Endodermal cell (in vitro differentiated cells): ENCODE measurements at regions not wholly inside any gene's neighbourhood (a gene's known extent, or its start where the extent isn't known, plus 50 kb on each side); places are given as distances from the start of the nearest gene placed in this dataset.

Experiments used
- DNase-seq: peaks from one replicate; pipeline ENCODE4 v3.0.0-alpha.2; 2017
- H3K27ac ChIP-seq: 2 replicates; pipeline ENCODE4 v1.5.1; 2013; ENCODE audit warnings: mild to moderate bottlenecking, low read depth, low read length, moderate library complexity
- H3K27me3 ChIP-seq: 2 replicates; pipeline ENCODE4 v1.6.1; 2013; ENCODE audit warnings: mild to moderate bottlenecking, low read length, moderate library complexity; ENCODE audit not compliant: insufficient read depth, control insufficient read depth, poor library complexity, severe bottlenecking
- H3K36me3 ChIP-seq: 2 replicates; pipeline ENCODE4 v1.7.0; 2013; ENCODE audit warnings: mild to moderate bottlenecking, low read length, moderate library complexity; ENCODE audit not compliant: control insufficient read depth, insufficient read depth
- H3K4me1 ChIP-seq: one replicate; pipeline ENCODE4 v1.7.0; 2013; ENCODE audit warnings: low read length; ENCODE audit not compliant: control insufficient read depth, insufficient read depth
- H3K4me3 ChIP-seq: 2 replicates; pipeline ENCODE4 v1.5.1; 2013; ENCODE audit warnings: mild to moderate bottlenecking, low read length, moderate library complexity
- H3K9ac ChIP-seq: 2 replicates; pipeline ENCODE4 v1.6.1; 2013; ENCODE audit warnings: mild to moderate bottlenecking, low read length, moderate library complexity; ENCODE audit not compliant: poor library complexity, severe bottlenecking; ENCODE audit errors: extremely low read depth
- H3K9me3 ChIP-seq: 2 replicates; pipeline ENCODE4 v1.6.1; 2013; ENCODE audit warnings: mild to moderate bottlenecking, low read length, moderate library complexity; ENCODE audit not compliant: control insufficient read depth
- H3K27ac Mint-ChIP-seq: 2 replicates; pipeline ENCODE4 v1.8.0; 2020; ENCODE audit warnings: mixed read lengths
- H3K27me3 Mint-ChIP-seq: 2 replicates; pipeline ENCODE4 v1.8.0; 2021; ENCODE audit warnings: mild to moderate bottlenecking, mixed read lengths; ENCODE audit not compliant: insufficient read depth
- H3K36me3 Mint-ChIP-seq: 2 replicates; pipeline ENCODE4 v1.8.0; 2020; ENCODE audit warnings: low read depth, mixed read lengths
- H3K4me1 Mint-ChIP-seq: 2 replicates; pipeline ENCODE4 v1.8.0; 2020; ENCODE audit warnings: mixed read lengths
- H3K4me3 Mint-ChIP-seq: 2 replicates; pipeline ENCODE4 v1.8.0; 2020; ENCODE audit warnings: mild to moderate bottlenecking, moderate library complexity, mixed read lengths
- H3K9me3 Mint-ChIP-seq: 2 replicates; pipeline ENCODE4 v1.8.0; 2020; ENCODE audit warnings: mild to moderate bottlenecking, mixed read lengths
- CTCF ChIP-seq: fragments of 200-600 bp; sonication (generic); conservative IDR thresholded peaks from 2 replicates; pipeline ENCODE4 v1.5.0; 2021; ENCODE audit warnings: antibody characterized with exemption, mild to moderate bottlenecking
- WGBS, 2 experiments: methylation state at CpG; one replicate each; pipeline versions ENCODE4 v1.1.5 to v1.1.7; 2013; ENCODE audit warnings: missing lambda C conversion rate in 2 of 2, mixed read lengths in 1 of 2; ENCODE audit not compliant: insufficient coverage in 1 of 2, insufficient read length in 1 of 2; 5-methylcytosine and 5-hydroxymethylcytosine counted together

DNA sequence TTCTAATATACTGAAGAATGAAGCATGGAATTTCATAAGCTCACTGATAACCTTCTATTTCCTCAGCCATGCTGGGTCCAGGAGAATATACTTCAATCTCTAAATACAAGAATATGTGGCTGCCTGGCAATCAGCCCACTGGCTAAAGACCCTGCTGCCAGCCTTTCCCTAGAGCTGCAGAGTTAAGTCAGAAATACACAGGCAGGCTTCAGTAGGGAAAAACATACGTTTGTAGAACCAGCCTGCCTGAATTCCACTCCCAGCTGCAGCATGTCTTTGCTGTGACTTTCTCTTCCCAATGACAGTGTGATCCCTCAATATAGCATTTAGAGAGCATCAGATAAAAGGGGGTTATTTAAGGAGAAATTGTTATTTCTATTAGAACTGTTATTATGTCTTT, 289.1 kb downstream of the PCDH19 start:
- no peaks in the 10 kb centered on the region for H3K9me3 ChIP-seq
- 73% methylated on average over 1 of the region's 1 CpG; no CpG with 5 or more reads in 1 of the 2 experiments for WGBS, 2 experiments
- Mint-ChIP-seq H3K36me3 (no peaks in the 10 kb centered on the region), H3K27ac (no peak overlapping the region), H3K4me3 (no peak overlapping the region), H3K9me3 (no peaks in the 10 kb centered on the region), H3K27me3 (no peaks in the 10 kb centered on the region), H3K4me1 (no peaks in the 10 kb centered on the region)
- no peaks in the 10 kb centered on the region for H3K27me3 ChIP-seq
- H3K36me3 ChIP-seq: no peaks in the 10 kb centered on the region
- no peak overlapping the region for H3K9ac ChIP-seq
- no peak for TF ChIP-seq CTCF
- H3K4me3 ChIP-seq: no peak overlapping the region
- H3K4me1 ChIP-seq: no peaks in the 10 kb centered on the region
- H3K27ac ChIP-seq: no peak overlapping the region
- no peak for DNase-seq

GRCh38 chrX:100098660-100099375, 311.3 kb downstream of the PCDH19 start:
- no peaks in the 10 kb centered on the region for H3K4me1 Mint-ChIP-seq
- WGBS, 2 experiments: 93% methylated on average over 7 of the region's 7 CpGs; no CpG with 5 or more reads in 1 of the 2 experiments

GRCh38 chrX:100090931-100091330, 319.1 kb downstream of the PCDH19 start:
- Histone ChIP-seq H3K27me3 (no peaks in the 10 kb centered on the region), H3K27ac (no peak overlapping the region), H3K9me3 (no peaks in the 10 kb centered on the region), H3K4me3 (no peak overlapping the region), H3K4me1 (no peaks in the 10 kb centered on the region), H3K36me3 (no peaks in the 10 kb centered on the region), H3K9ac (no peak overlapping the region)
- TF ChIP-seq CTCF: no peak
- peaks cover 14% of the 10 kb centered on the region for H3K9me3 Mint-ChIP-seq
- H3K36me3 Mint-ChIP-seq: no peaks in the 10 kb centered on the region
- no peak overlapping the region for H3K4me3 Mint-ChIP-seq
- no peak for DNase-seq
- no peaks in the 10 kb centered on the region for H3K27me3 Mint-ChIP-seq
- H3K4me1 Mint-ChIP-seq: no peaks in the 10 kb centered on the region
- WGBS, 2 experiments: 80 to 100% methylated on average over 1 to 3 of the region's 3 CpGs
- H3K27ac Mint-ChIP-seq: no peak overlapping the region

More at GRCh38 chrX:100098660-100099375, 311.3 kb downstream of the PCDH19 start:
- Histone ChIP-seq H3K4me3 (no peak overlapping the region), H3K27ac (no peak overlapping the region), H3K27me3 (no peaks in the 10 kb centered on the region), H3K4me1 (no peaks in the 10 kb centered on the region), H3K36me3 (no peaks in the 10 kb centered on the region), H3K9me3 (no peaks in the 10 kb centered on the region), H3K9ac (no peak overlapping the region)
- Mint-ChIP-seq H3K27ac (no peak overlapping the region), H3K27me3 (no peaks in the 10 kb centered on the region), H3K4me3 (no peak overlapping the region), H3K9me3 (peaks cover 10% of the 10 kb centered on the region), H3K36me3 (no peaks in the 10 kb centered on the region)
- no peak for TF ChIP-seq CTCF
- no peak for DNase-seq
